Endothelial cell of umbilical vein (primary cell): ENCODE measurements at regions not wholly inside any gene's neighbourhood (a gene's known extent, or its start where the extent isn't known, plus 50 kb on each side); places are given as distances from the start of the nearest gene placed in this dataset.

Experiments used
- BruUV-seq: library from RNA; stranded (reverse); fragments of 400-500 nt; replicated peaks from 2 replicates; lab custom pipeline; 2021; lab: Mats Ljungman, UMichigan
- CTCF ChIA-PET: fragments of 300-600, 350-600 bp; sonication (Branson Sonifier 250); formaldehyde crosslinking; loops from one replicate; lab custom pipeline; 2021; ENCODE audit warnings: antibody characterized with exemption, inconsistent platforms; lab: Charles Lee
- POLR2A ChIA-PET: fragments of 300-600, 350-600 bp; sonication (Branson Sonifier 250); formaldehyde crosslinking; loops from one replicate; lab custom pipeline; 2021; ENCODE audit warnings: antibody characterized with exemption, inconsistent platforms; lab: Charles Lee
- DNase-seq: peaks from one replicate; pipeline ENCODE4 v3.0.0-alpha.2; 2011; ENCODE audit warnings: low read depth, low spot score
- FAIRE-seq: peaks from 2 replicates; lab custom pipeline; 2011; peaks lifted over from hg19 to GRCh38; lab: Jason Lieb, UNC
- H2AFZ ChIP-seq: 2 replicates; pipeline ENCODE4 v1.6.0; 2012; ENCODE audit warnings: low read depth, low read length, control low read depth, inconsistent platforms
- H3K27ac ChIP-seq: 2 replicates; pipeline ENCODE4 v1.5.1; 2011; ENCODE audit warnings: low read depth, mild to moderate bottlenecking, control low read depth, low read length, moderate library complexity; ENCODE audit not compliant: insufficient read depth
- H3K27me3 ChIP-seq, 2 experiments: 2 replicates each; pipeline versions ENCODE4 v1.6.0 to v1.6.1; 2011; ENCODE audit warnings: low read length in 2 of 2, mixed read lengths in 1 of 2; ENCODE audit not compliant: control insufficient read depth in 2 of 2, insufficient read depth in 2 of 2
- H3K36me3 ChIP-seq, 2 experiments: 2 replicates in 1 of 2; 3 replicates in 1 of 2; pipeline ENCODE4 v1.5.1; 2011; ENCODE audit warnings: low read length in 2 of 2, mild to moderate bottlenecking in 1 of 2, moderate library complexity in 1 of 2; ENCODE audit not compliant: control insufficient read depth in 2 of 2, insufficient read depth in 2 of 2; ENCODE audit errors: extremely low read depth in 1 of 2
- H3K4me1 ChIP-seq: 3 replicates; pipeline ENCODE4 v1.5.1; 2011; ENCODE audit warnings: mild to moderate bottlenecking, low read length; ENCODE audit not compliant: control insufficient read depth, insufficient read depth; ENCODE audit errors: extremely low read depth
- H3K4me2 ChIP-seq: 2 replicates; pipeline ENCODE4 v1.6.1; 2011; ENCODE audit warnings: low read length, control low read depth, mixed read lengths; ENCODE audit not compliant: insufficient read depth
- H3K4me3 ChIP-seq, 3 experiments: fragments of 200-600 bp in 1 of 3; sonication (generic), shearing (Covaris generic) in 1 of 3; replicated peaks in 1 of 3; 2 replicates each; pipeline ENCODE4 v1.5.1; 2011 to 2016; ENCODE audit warnings: control low read depth in 3 of 3, low read length in 3 of 3, mild to moderate bottlenecking in 2 of 3, inconsistent platforms in 1 of 3, low read depth in 1 of 3, moderate library complexity in 1 of 3; ENCODE audit not compliant: insufficient read depth in 1 of 3
- H3K79me2 ChIP-seq: 2 replicates; pipeline ENCODE4 v1.6.0; 2012; ENCODE audit warnings: low read length, inconsistent platforms; ENCODE audit not compliant: control insufficient read depth, insufficient read depth
- H3K9ac ChIP-seq: replicated peaks from 2 replicates; pipeline ENCODE3; 2011; ENCODE audit warnings: low read length, control low read depth; ENCODE audit not compliant: insufficient read depth; ENCODE audit errors: extremely low read depth
- H3K9me1 ChIP-seq: replicated peaks from 3 replicates; pipeline ENCODE4 v1.6.0; 2011; ENCODE audit warnings: mild to moderate bottlenecking, low read length; ENCODE audit not compliant: control insufficient read depth, insufficient read depth; ENCODE audit errors: extremely low read depth
- H3K9me3 ChIP-seq: replicated peaks from 2 replicates; pipeline ENCODE4 v1.5.1; 2012; ENCODE audit warnings: low read length, inconsistent platforms; ENCODE audit not compliant: control insufficient read depth, insufficient read depth
- H4K20me1 ChIP-seq: replicated peaks from 2 replicates; pipeline ENCODE3; 2011; ENCODE audit warnings: mild to moderate bottlenecking, low read length; ENCODE audit not compliant: control insufficient read depth, insufficient read depth; ENCODE audit errors: extremely low read depth
- EZH2 ChIP-seq: IDR thresholded peaks from 2 replicates; pipeline ENCODE4 v1.6.1; 2012; ENCODE audit warnings: borderline replicate concordance, low read depth, mild to moderate bottlenecking, moderate library complexity, low read length, inconsistent platforms; ENCODE audit not compliant: severe bottlenecking
- FOS ChIP-seq: IDR thresholded peaks from 2 replicates; pipeline ENCODE4 v1.6.1; 2011; ENCODE audit warnings: mild to moderate bottlenecking, low read length, moderate library complexity, borderline replicate concordance; ENCODE audit not compliant: insufficient read depth
- GATA2 ChIP-seq: IDR thresholded peaks from 2 replicates; pipeline ENCODE4 v1.7.0; 2011; ENCODE audit warnings: low read depth, mild to moderate bottlenecking, moderate library complexity, mixed read lengths, low read length; ENCODE audit not compliant: insufficient read length, insufficient read depth
- MYC ChIP-seq: IDR thresholded peaks from one replicate; pipeline ENCODE4 v1.6.1; 2011; ENCODE audit warnings: mild to moderate bottlenecking, low read depth, low read length
- POLR2A ChIP-seq: IDR thresholded peaks from 2 replicates; pipeline ENCODE4 v1.6.1; 2012; ENCODE audit warnings: low read depth, mild to moderate bottlenecking, control low read depth, low read length
- POLR2AphosphoS5 ChIP-seq: IDR thresholded peaks from 2 replicates; pipeline ENCODE4 v1.6.1; 2012; ENCODE audit warnings: low read depth, mild to moderate bottlenecking, control low read depth, low read length, moderate library complexity; ENCODE audit not compliant: insufficient read depth
- dilution Hi-C: fragments of 300-500 bp; cut with MboI; formaldehyde crosslinking; loops from one replicate; pipeline ENCODE4 v1.15.0; 2019; ENCODE audit warnings: low sequenced_read_pairs; ENCODE audit not compliant: extremely low pct_ligation_motif_present
- intact Hi-C: fragments of 100-400 bp; cut with micrococcal nuclease; formaldehyde crosslinking; loops from one replicate; pipeline ENCODE4 v1.10.0; 2022
- TF ChIP-seq, protein P1 (sequence below): IDR thresholded peaks from 2 replicates; pipeline ENCODE4 v1.6.1; 2011; ENCODE audit not compliant: insufficient read depth, insufficient read length
- TF ChIP-seq, protein P2 (sequence below), 2 donors: IDR thresholded peaks; 1 replicate in 1 of 2; 2 replicates in 1 of 2; pipeline ENCODE4 v1.5.1; 2011; ENCODE audit warnings: low read length in 2 of 2, mild to moderate bottlenecking in 2 of 2, moderate library complexity in 2 of 2, control low read depth in 1 of 2, inconsistent platforms in 1 of 2, low read depth in 1 of 2; ENCODE audit not compliant: insufficient read depth in 1 of 2; ENCODE audit errors: extremely low read depth in 1 of 2

DNA sequence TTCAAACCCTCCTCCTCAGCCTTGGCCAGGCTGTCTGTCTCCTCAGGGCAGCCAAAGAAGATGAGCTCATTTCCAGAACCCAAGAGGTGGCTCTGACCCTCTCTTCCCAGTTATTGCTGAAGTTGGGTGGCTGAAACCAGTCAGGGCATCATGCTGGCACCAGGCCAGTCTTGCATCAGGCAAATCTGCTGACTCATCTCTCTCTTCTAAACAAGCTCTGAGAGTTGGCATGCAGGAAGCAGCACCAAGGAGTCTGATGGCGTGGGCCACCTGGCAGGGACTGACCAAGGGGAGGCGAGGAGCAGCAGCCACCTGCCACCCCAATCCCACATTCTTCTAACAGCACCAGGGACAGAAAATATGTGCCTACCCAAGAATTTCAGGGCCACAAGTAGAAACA, 104.8 kb upstream of the ATP1A1 start:
- H3K36me3 ChIP-seq: no peaks in the 10 kb centered on the region
- DNase-seq (no peak), FAIRE-seq (no peak)
- TF ChIP-seq MYC (no peak), POLR2AphosphoS5 (no peak), POLR2A (no peak), GATA2 (no peak), EZH2 (no peak), FOS (no peak)
- TF ChIP-seq, protein P1, sequence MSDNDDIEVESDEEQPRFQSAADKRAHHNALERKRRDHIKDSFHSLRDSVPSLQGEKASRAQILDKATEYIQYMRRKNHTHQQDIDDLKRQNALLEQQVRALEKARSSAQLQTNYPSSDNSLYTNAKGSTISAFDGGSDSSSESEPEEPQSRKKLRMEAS: no peak
- TF ChIP-seq, protein P2, sequence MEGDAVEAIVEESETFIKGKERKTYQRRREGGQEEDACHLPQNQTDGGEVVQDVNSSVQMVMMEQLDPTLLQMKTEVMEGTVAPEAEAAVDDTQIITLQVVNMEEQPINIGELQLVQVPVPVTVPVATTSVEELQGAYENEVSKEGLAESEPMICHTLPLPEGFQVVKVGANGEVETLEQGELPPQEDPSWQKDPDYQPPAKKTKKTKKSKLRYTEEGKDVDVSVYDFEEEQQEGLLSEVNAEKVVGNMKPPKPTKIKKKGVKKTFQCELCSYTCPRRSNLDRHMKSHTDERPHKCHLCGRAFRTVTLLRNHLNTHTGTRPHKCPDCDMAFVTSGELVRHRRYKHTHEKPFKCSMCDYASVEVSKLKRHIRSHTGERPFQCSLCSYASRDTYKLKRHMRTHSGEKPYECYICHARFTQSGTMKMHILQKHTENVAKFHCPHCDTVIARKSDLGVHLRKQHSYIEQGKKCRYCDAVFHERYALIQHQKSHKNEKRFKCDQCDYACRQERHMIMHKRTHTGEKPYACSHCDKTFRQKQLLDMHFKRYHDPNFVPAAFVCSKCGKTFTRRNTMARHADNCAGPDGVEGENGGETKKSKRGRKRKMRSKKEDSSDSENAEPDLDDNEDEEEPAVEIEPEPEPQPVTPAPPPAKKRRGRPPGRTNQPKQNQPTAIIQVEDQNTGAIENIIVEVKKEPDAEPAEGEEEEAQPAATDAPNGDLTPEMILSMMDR (IDR thresholded peaks at IDR 0.05; ENCODE audit: extremely low read depth in 1 of 2, insufficient read depth in 1 of 2, low read depth in 1 of 2, low read length in 2 of 2): no peak
- no peak overlapping the region for H3K4me3 ChIP-seq
- ChIA-PET CTCF (interaction anchor here (1.4 to 1.5 kb wide), 2 partner anchors 129 to 217 kb away, joined by 4 read pairs; no protein-coding TSS in a partner anchor), POLR2A (no interaction called here)
- H3K27ac ChIP-seq: no peak overlapping the region
- H3K4me2 ChIP-seq: no peak overlapping the region
- no TSS peak for BruUV-seq
- no peaks in the 10 kb centered on the region for H3K79me2 ChIP-seq
- dilution Hi-C loops (no loop called here), intact Hi-C loops (no loop called here)
- no peak overlapping the region for H3K9ac ChIP-seq
- no peaks in the 10 kb centered on the region for H3K9me3 ChIP-seq
- H3K27me3 ChIP-seq: peaks cover 0 to 3% of the 10 kb centered on the region in 2 experiments
- no peaks in the 10 kb centered on the region for H3K9me1 ChIP-seq
- no peaks in the 10 kb centered on the region for H4K20me1 ChIP-seq
- H2AFZ ChIP-seq: no peak overlapping the region
- no peaks in the 10 kb centered on the region for H3K4me1 ChIP-seq
